GM10266 (cell line): ENCODE measurements at regions not wholly inside any gene's neighbourhood (a gene's known extent, or its start where the extent isn't known, plus 50 kb on each side); places are given as distances from the start of the nearest gene placed in this dataset.

Experiments used
- DNase-seq: peaks from one replicate; pipeline ENCODE4 v3.0.0; 2012; ENCODE audit errors: extremely low spot score
- TF ChIP-seq, protein P1 (sequence below): IDR thresholded peaks from 2 replicates; pipeline ENCODE4 v1.5.1; 2012; ENCODE audit warnings: mild to moderate bottlenecking, low read depth; ENCODE audit not compliant: control insufficient read depth, insufficient read depth; ENCODE audit errors: missing control alignments

DNA sequence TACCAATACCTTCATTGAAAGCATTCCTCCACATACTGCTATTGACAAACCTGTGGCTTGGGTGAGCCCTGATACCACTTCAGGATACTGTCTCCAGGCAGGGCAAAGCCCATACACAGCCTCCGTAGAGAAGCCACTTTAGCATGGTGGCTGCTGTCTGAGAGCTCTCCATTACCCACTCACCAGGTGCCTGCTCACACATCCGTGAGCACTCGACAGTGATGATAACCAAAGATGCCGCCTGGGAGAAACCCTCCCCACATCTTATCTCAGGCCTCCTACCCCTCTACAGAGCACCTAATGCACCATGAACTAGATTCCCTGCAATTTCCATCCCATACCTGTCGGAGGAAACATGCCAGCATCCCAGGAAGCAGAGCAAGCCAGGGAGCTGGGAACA lies 57.6 kb upstream of the KLHL29 start:
- no peak for DNase-seq
- TF ChIP-seq, protein P1, sequence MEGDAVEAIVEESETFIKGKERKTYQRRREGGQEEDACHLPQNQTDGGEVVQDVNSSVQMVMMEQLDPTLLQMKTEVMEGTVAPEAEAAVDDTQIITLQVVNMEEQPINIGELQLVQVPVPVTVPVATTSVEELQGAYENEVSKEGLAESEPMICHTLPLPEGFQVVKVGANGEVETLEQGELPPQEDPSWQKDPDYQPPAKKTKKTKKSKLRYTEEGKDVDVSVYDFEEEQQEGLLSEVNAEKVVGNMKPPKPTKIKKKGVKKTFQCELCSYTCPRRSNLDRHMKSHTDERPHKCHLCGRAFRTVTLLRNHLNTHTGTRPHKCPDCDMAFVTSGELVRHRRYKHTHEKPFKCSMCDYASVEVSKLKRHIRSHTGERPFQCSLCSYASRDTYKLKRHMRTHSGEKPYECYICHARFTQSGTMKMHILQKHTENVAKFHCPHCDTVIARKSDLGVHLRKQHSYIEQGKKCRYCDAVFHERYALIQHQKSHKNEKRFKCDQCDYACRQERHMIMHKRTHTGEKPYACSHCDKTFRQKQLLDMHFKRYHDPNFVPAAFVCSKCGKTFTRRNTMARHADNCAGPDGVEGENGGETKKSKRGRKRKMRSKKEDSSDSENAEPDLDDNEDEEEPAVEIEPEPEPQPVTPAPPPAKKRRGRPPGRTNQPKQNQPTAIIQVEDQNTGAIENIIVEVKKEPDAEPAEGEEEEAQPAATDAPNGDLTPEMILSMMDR: no peak

DNA sequence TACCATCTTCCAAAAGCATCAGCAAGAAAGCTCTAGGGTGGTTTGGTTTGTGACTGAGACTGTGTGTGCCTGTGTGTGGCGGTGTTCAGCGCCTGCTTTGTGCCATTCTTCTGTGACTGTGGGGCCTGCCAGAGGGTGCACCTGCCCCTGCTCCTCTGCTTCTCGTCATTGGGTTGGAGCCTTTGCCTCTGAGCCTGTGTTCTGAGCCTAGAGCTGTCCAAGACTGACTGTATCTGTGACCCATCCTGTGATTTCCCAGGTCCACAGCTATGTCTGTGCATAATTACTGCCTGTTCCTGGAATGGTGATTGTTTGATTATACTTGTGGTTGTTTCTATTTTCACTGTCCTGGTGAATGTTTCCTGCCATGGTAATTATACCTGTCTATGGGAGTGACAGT lies 57.1 kb upstream of the KLHL29 start:
- DNase-seq: no peak
- TF ChIP-seq, protein P1: no peak

DNA sequence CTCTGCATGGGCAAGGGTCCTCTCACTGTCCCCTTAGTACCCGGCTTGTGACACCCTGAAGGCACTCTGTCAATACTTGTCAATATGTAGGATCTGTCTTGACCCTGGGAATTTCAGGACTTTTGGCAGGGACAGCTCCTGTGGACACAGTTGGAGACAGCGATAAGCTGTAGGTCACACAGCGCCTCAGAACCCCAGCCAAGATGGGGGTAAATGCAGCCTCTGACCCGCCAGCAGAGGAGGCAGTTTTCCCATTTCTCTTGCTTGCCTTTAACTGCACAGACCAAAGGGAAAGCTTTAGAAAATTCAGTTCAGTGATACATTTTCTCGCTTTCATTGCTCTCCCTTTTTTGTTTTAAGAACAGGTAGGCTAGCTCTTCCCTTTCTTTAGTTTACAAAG lies 54.8 kb upstream of the KLHL29 start:
- TF ChIP-seq, protein P1: peak; percentile 48

More for the DNA sequence above, 54.8 kb upstream of the KLHL29 start:
- DNase-seq: no peak
